ENCODE measurements at regions not wholly inside any gene's neighbourhood (a gene's known extent, or its start where the extent isn't known, plus 50 kb on each side); places are given as distances from the start of the nearest gene placed in this dataset.

GRCh38 chr20:50272724-50273446, 82.3 kb downstream of the CEBPB start:
- TF ChIP-seq CTCF (optimal IDR thresholded peaks at IDR 0.05 in 1 of 3, IDR thresholded peaks at IDR 0.05 in 1 of 3, conservative IDR thresholded peaks at IDR 0.05 in 1 of 3; ENCODE audit: extremely low read depth in 1 of 3, insufficient read depth in 2 of 3, low read length in 3 of 3) (no peak), EZH2 (IDR thresholded peaks at IDR 0.05; ENCODE audit: low read length) (no peak)

All from keratinocyte (primary cell).